Tongue (tissue), 1 donor: ENCODE measurements at regions not wholly inside any gene's neighbourhood (a gene's known extent, or its start where the extent isn't known, plus 50 kb on each side); places are given as distances from the start of the nearest gene placed in this dataset.

Experiments
- DNase-seq: peaks from one replicate; pipeline ENCODE4 v3.0.0-alpha.2; 2015

GRCh38 chr22:48876951-48877350 is 950.7 kb downstream of the BRD1 start:
- no peak for DNase-seq

GRCh38 chr22:48874956-48875355 is 952.7 kb downstream of the BRD1 start:
- no peak for DNase-seq

- DNase-seq, result no peak
These were observed 954.5 kb downstream of the BRD1 start for GRCh38 chr22:48873191-48873520.

DNA sequence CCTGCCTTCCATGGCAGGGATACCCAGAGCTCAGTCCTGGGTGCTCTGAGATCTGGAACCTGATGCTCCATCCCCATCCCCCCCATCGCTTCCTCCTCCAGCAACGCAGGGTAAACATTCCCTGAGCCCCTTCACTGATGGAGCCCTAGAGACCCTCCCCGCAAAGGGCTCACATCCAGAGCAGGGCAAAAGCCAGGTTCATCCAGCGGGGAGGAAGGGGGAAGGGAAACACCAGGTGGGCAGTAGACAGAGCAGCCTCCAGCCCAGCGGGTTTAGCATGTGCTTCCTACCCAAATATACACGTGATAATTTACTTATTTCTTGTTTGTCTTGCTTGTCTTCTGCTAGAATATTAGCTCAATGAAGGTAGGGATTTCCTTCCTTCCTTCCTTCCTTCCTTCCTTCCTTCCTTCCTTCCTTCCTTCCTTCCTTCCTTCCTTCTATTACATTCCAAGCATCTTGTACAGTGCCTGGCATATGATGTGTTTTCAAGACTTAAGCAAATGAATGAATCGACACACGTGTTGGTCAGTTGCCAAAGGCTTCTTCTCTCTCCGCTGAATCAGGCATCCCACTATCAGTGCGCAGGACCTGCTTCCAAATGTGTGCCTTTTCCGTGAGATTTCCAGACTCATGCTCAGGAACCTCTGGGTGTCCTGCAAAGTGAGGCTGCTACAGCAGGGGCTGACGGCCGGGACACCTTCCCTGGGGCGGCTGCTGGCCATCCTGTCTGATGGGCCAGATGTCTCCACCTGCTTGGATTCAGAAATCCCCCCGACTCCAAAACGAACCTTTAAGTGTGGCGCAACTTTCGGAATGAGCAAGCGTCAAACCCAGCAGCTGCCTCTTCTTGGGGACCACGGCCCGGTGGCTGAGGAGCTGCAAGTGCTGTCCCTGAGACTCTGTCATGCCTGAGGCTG is 955.1 kb downstream of the BRD1 start:
- no peak for DNase-seq

DNA sequence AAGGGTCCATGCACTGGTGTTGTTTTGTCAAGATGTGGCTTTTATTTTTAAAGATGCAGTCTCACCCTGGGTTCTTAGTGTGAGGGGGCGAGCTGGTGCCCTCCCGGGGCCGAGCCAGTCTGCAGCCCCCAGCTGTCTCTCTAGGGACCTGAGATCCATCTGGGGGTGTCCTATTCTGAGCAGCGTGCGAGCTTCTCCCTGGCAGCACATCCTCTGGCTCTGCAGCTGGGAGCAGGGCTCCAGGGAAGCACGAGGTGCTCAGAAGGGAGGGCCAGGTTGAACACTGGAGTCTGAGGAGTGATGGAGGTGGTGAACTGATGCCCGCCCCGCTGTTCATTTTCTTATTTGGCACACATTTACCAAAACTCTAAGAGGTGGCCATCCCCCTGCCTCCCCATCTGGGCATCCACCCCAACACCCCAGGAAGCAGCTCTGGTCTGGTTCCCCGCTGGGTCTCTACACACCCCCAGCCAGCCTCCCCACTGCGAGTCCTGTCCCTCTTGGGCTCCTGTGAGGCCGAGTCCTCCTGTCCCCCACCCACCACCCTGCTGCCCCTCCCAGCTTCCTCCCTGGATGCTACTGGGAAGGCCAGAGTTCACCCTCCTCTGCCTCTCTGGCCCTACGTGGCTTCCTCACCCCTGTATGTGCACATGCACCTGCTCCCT is 956.4 kb downstream of the BRD1 start:
- DNase-seq, result no peak

GRCh38 chr22:48870436-48870835 is 957.2 kb downstream of the BRD1 start:
- no peak for DNase-seq

DNA sequence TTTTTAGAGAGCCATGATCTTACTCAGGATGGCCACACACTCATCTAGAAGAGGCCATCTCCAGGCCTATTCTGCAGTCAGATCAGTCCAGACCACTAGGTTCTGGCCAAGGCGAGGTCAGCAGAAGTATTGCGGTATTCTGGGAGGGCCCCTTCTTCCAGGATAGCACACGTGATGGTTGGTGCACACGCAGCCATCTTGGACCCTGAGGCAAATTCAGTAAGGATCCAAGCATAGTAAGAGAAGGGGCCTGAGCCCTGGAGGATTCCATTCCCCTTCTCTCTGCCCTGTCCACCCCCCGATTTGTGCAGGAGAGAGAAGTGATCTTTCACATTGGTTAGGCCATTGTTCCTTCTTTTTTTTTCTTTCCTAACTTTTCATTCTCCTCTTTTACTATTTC is 957.9 kb downstream of the BRD1 start:
- no peak for DNase-seq

DNA sequence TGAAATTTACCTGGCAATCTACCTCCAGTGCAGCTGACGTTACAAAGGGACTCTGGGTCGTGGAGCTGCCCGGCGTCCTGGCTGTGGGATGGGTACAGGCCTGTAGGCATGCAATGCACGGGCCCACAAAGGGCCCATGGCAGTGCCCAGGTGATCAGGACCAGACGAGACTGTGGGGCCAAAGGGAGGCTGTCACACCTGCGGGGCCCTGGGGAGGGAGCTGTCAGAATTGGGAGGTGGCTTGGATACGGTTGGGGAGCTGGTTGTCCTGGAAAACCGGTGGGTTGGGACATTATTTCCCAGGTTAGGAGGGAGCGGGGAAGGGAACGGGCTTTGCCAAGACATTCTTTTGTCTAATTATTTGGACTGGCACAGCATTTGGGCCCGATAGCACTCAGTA is 958.5 kb downstream of the BRD1 start:
- no peak for DNase-seq

GRCh38 chr22:48868554-48868953 is 959.1 kb downstream of the BRD1 start:
- DNase-seq, result no peak

GRCh38 chr22:48867891-48868290 is 959.8 kb downstream of the BRD1 start:
- no peak for DNase-seq

DNA sequence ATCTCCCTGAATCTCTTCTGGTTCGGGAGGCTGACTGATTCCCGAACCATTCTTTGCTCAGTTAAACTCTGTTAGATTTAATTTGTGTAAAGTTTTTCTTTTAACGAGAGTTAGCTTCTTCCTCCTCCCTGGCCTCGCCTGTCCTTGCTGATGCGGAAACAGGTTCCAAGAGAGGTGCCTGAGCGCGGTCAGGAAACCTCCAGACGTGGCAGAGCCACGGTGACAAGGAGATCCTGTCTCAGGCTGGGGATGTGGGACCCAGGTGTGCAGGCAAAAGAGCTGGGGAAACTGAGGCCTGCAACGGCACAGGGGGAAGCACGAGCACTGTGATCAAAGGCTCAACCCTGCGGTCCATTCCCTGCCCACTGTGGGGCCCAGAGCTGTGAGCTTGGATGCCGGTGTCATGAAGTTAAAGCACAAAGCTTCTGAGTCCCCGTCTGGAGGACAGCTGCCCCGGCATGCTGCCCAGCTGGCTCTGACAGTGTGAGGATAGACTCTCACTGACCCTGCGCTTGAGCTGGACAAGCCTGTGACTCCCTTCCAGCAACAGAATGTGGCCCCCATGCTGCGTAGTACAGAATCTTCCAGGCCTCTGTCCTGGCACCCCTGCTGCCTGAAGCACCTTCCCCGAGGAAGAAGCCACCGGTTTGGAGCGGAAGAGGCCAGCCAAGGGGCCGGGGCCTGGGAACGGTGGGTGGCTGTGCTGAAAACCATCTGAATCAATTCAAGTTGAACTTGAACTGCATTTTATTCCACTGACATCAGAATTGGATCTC is 960.6 kb downstream of the BRD1 start:
- DNase-seq, result peak; percentile 63

DNA sequence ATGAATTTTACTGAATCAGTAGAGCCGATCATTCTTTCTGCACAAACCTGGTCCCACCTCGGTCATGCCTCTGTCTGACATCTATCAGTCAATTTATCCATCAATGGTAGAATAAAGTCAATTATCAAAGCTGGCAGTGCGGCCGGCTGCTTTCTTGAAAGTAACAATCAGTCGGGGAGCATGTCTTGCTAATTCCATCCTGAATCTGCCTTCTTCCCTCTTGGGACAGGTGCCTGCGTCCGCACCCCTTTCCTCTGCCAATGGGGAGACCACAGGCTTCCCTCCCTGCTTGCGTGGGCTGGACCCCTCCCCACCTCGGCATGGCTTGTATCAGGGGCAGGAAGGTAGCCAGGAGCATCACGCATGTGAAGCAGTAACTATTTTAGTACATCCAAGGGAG is 962.9 kb downstream of the BRD1 start:
- no peak for DNase-seq

DNA sequence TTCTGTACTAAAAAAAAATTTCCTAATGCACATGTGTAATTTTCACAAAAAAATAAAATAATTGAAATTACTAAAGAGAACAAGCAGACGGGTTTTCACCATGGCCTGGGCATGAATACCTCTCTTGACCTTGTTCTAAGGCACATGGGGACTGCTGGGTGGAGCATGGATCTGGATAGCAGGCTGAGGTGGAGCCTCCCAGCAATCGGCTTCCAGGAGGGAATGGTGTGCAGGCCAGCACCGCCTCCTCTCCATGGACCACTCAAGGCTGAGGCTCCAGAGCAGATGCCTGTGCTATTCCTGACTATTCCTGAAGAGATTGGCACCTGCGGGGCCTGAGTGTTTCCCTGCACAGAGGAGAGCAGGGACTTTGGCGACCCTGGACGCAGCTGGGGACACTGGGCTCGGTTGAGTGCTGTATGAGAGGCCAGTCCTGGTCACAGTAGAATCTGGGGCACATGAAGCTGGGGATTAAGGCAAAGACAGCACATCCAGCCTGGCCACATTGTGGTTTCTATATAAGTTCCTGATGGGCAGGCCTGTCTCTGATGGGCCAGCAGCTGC is 963.6 kb downstream of the BRD1 start:
- no peak for DNase-seq

- DNase-seq, result no peak
These were observed 967.1 kb downstream of the BRD1 start for GRCh38 chr22:48860557-48860956.

DNA sequence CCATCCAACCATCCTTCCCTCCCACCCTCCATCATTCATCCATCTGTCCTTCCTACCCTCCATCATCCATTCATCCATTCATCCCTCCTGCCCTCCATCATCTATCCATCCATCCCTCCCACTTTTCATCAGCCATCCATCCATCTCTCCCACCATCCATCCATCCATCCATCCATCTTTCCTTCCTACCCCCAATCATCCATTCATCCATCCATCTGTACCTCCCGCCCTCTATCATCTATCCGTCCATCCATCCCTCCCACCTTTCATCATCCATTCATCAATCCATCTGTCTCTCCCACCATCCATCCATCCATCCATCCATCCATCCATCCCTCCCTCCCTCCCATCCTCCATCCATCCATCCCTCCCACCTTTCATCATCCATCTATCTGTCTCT is 968.8 kb downstream of the BRD1 start:
- DNase-seq, result no peak

DNA sequence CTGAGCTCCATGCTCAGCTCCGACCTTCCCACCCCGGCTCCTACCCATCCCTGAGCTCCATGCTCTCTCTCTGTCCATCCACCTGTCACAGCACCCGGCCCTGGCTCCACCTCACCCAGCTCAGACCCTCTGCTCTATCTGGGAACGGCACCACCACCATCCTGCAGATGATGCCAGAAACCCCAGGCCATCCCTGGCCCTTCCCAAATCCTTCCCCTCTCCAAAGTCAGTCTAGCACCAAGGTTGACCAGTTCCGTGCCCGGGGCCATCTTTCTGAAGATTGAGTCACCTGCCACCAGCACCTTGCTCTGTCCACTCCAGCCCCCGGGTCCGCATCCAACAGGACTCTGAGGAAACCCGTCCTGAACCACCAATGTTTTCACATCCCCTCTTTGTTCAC is 969.6 kb downstream of the BRD1 start:
- DNase-seq, result no peak

- DNase-seq, result no peak
These were observed 970.4 kb downstream of the BRD1 start for GRCh38 chr22:48857202-48857805.

DNA sequence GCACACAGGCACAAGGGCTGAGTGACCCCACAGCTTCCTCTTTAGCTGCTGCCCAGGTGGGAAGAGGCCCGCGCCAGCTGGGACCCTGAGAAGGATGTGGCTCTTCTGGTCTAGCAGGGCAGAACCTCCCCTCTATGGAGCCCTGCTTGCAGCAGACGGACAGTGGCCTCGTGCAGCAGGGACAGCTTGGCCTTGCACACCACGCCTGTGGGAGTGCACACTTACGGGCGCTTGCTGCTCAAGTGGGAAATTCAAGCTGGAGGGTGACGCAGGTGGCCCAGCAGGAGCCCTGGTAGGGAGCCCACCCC is 971.4 kb downstream of the BRD1 start:
- no peak for DNase-seq

DNA sequence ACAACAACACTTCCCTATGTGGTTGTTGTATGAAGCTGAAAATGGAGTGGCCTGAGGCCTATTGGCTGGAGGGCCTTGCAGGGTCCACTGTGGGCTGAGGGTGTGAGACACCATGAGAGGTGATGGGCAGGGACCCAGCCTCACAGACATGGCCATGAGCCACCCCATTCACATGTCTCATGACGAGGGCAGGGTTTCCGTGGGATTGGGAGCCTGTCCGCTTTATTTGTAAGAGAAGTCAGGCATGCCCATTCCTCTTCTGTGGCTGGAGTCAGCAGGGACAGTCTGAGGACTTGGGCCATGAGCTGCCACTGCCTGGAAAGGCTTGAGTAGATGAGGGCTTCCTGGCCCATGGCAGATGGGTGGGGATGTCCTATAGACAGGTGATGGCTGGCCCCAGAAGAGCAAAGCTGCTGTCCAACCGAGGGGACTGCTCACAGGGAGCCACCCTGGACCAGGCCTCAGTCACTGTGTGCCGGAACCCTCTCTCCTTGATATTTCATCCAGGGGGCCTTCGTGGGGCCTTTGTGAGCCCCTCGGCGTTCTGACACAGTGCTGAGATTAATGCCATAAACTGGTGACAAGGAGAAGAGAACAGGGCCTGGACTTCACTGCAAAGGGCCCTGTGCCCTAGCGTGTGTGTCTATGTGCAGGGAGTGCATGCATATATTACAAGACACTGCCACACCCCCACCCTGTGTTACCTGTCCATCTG is 971.9 kb downstream of the BRD1 start:
- no peak for DNase-seq

DNA sequence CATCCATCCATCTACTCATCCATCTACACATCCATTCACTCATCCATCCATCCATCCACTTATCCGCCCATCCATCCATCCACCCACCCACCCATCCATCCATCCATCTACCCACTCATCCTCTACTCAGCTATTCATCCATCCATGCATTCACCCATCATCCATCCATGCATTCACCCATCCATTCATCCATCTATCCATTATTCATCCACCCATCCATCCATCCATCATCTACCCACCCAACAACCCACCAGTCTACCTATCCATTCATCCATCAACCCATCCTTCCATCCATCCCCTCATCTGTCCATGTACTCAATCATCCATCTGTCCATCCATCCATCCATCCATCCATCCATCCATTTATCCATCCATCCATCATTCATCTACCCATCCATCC is 972.7 kb downstream of the BRD1 start:
- DNase-seq, result no peak

GRCh38 chr22:48853627-48854240 is 973.9 kb downstream of the BRD1 start:
- DNase-seq, result no peak
